Inferior parietal cortex (tissue), 1 donor: ENCODE measurements at regions not wholly inside any gene's neighbourhood (a gene's known extent, or its start where the extent isn't known, plus 50 kb on each side); places are given as distances from the start of the nearest gene placed in this dataset.

ENCODE experiments used
- DNase-seq: peaks from one replicate; pipeline ENCODE4 v3.0.0-alpha.2; 2016; ENCODE audit errors: extremely low spot score

- peak; percentile 23 for DNase-seq
Measured at GRCh38 chr5:32504329-32504988, 59.9 kb upstream of the ZFR start.

- no peak for DNase-seq
Measured at GRCh38 chr5:32503261-32503660, 58.7 kb upstream of the ZFR start.

GRCh38 chr5:32501071-32502002 is 56.8 kb upstream of the ZFR start:
- DNase-seq = no peak

- DNase-seq = no peak
Measured at GRCh38 chr5:32500181-32500580, 55.6 kb upstream of the ZFR start.

- no peak for DNase-seq
Measured at GRCh38 chr5:32499261-32499660, 54.7 kb upstream of the ZFR start.

GRCh38 chr5:32498484-32498883 is 53.9 kb upstream of the ZFR start:
- no peak for DNase-seq

- no peak for DNase-seq
Measured at GRCh38 chr5:32496104-32496503, 51.6 kb upstream of the ZFR start.

- DNase-seq = no peak
Measured at GRCh38 chr5:32494827-32495226, 50.3 kb upstream of the ZFR start.
